ENCODE measurements at regions not wholly inside any gene's neighbourhood (a gene's known extent, or its start where the extent isn't known, plus 50 kb on each side); places are given as distances from the start of the nearest gene placed in this dataset.

- TF ChIP-seq, protein P1, sequence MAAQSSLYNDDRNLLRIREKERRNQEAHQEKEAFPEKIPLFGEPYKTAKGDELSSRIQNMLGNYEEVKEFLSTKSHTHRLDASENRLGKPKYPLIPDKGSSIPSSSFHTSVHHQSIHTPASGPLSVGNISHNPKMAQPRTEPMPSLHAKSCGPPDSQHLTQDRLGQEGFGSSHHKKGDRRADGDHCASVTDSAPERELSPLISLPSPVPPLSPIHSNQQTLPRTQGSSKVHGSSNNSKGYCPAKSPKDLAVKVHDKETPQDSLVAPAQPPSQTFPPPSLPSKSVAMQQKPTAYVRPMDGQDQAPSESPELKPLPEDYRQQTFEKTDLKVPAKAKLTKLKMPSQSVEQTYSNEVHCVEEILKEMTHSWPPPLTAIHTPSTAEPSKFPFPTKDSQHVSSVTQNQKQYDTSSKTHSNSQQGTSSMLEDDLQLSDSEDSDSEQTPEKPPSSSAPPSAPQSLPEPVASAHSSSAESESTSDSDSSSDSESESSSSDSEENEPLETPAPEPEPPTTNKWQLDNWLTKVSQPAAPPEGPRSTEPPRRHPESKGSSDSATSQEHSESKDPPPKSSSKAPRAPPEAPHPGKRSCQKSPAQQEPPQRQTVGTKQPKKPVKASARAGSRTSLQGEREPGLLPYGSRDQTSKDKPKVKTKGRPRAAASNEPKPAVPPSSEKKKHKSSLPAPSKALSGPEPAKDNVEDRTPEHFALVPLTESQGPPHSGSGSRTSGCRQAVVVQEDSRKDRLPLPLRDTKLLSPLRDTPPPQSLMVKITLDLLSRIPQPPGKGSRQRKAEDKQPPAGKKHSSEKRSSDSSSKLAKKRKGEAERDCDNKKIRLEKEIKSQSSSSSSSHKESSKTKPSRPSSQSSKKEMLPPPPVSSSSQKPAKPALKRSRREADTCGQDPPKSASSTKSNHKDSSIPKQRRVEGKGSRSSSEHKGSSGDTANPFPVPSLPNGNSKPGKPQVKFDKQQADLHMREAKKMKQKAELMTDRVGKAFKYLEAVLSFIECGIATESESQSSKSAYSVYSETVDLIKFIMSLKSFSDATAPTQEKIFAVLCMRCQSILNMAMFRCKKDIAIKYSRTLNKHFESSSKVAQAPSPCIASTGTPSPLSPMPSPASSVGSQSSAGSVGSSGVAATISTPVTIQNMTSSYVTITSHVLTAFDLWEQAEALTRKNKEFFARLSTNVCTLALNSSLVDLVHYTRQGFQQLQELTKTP (IDR thresholded peaks at IDR 0.05; ENCODE audit: low read depth in 1 of 2, partially characterized antibody in 2 of 2), result no peak
- TF ChIP-seq CREB1 (IDR thresholded peaks at IDR 0.05) (no peak), CREB1 (CRISPR knock-in tag; IDR thresholded peaks at IDR 0.05) (no peak)
Observed at GRCh38 chr14:71208702-71209357, 301.6 kb downstream of the PCNX1 start (continued).

DNA sequence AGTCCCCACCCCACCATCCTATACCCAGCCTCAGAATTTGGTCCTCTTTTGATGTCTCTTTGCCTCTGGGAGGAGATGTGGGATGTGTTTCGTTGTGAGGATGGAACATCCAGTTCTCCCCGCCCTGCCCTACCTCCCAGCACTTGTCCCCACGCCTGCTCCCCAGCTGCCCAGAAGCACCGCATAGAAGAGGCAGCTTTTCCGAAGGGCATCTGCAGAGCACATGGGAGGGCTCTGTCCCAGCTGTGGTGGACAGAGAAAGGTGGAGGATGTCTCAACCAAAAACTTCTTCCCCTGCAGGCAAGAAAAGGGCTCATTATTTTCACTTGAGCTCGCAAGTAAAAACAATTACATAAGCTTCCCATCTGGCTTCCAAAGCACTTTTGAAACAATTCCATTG is 302.6 kb downstream of the PCNX1 start:
- Histone ChIP-seq H3K4me3 (no peak overlapping the region), H3K79me2 (ENCODE audit: control insufficient read depth, insufficient read depth, low read length) (no peaks in the 10 kb centered on the region), H3K9me1 (ENCODE audit: control insufficient read depth, insufficient read depth, low read length) (no peaks in the 10 kb centered on the region), H3K36me3 (ENCODE audit: control insufficient read depth, insufficient read depth, low read length) (no peaks in the 10 kb centered on the region), H3K9me3 (replicated peaks; ENCODE audit: control insufficient read depth, insufficient read depth, low read depth, low read length) (no peaks in the 10 kb centered on the region), H3K4me1 (replicated peaks in 1 of 2; ENCODE audit: control insufficient read depth in 2 of 2, insufficient read depth in 2 of 2, low read length in 2 of 2) (no peaks in the 10 kb centered on the region; a peak in 1 of 5 replicates), H3K4me2 (ENCODE audit: insufficient read depth, low read length) (no peak overlapping the region), H2AFZ (ENCODE audit: low read depth, low read length) (no peak overlapping the region), H3K27ac (ENCODE audit: extremely low read depth, low read depth, low read length) (no peak overlapping the region), H3K9ac (ENCODE audit: insufficient read depth in 1 of 2, low read depth in 2 of 2, low read length in 2 of 2) (no peak overlapping the region), H4K20me1 (replicated peaks; ENCODE audit: control insufficient read depth, insufficient read depth, low read length) (no peaks in the 10 kb centered on the region), H3K27me3 (ENCODE audit: control insufficient read depth in 2 of 2, insufficient read depth in 2 of 2, low read length in 2 of 2) (no peaks in the 10 kb centered on the region; a peak in 1 of 5 replicates)
- WGBS (ENCODE audit: insufficient coverage, low coverage, missing lambda C conversion rate), result 13% methylated on average over 6 of the region's 6 CpGs
- intact Hi-C loops (cut with micrococcal nuclease), result no loop called here
- ChIA-PET CTCF (ENCODE audit: low intra/inter-chr PET ratio) (no interaction called here), POLR2A (no interaction called here)
- TF ChIP-seq KLF6 (CRISPR knock-in tag; IDR thresholded peaks at IDR 0.05; ENCODE audit: borderline replicate concordance) (no peak), OTX1 (CRISPR knock-in tag; IDR thresholded peaks at IDR 0.05) (no peak), ZNF444 (CRISPR knock-in tag; IDR thresholded peaks at IDR 0.05) (no peak)
- TF ChIP-seq, protein P2, sequence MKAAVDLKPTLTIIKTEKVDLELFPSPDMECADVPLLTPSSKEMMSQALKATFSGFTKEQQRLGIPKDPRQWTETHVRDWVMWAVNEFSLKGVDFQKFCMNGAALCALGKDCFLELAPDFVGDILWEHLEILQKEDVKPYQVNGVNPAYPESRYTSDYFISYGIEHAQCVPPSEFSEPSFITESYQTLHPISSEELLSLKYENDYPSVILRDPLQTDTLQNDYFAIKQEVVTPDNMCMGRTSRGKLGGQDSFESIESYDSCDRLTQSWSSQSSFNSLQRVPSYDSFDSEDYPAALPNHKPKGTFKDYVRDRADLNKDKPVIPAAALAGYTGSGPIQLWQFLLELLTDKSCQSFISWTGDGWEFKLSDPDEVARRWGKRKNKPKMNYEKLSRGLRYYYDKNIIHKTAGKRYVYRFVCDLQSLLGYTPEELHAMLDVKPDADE (conservative IDR thresholded peaks at IDR 0.05; ENCODE audit: control insufficient read depth, low read depth, low read length), result no peak
- no peak for ATAC-seq
- in situ Hi-C loops (cut with MboI), result no loop called here
- DNase-seq (ENCODE audit: extremely low read depth in 1 of 4, low spot score in 3 of 4), result no peak
- FAIRE-seq, result no peak
- BruUV-seq (replicated peaks), result no TSS peak

All from K562 (cell line).